ENCODE measurements at regions not wholly inside any gene's neighbourhood (a gene's known extent, or its start where the extent isn't known, plus 50 kb on each side); places are given as distances from the start of the nearest gene placed in this dataset.
"Not testable (repeated sequence)": the region's sequence is repeated elsewhere in the genome, so short reads cannot be mapped to it uniquely, and the experiment has no call there.

- no peak for DNase-seq (ENCODE audit: low read depth in 4 of 4, low spot score in 3 of 4)
Observed at GRCh38 chr6:47180633-47181032, 129.1 kb downstream of the TNFRSF21 start.

- DNase-seq (ENCODE audit: low read depth in 4 of 4, low spot score in 3 of 4), result no peak
Observed at GRCh38 chr6:47179286-47179685, 130.4 kb downstream of the TNFRSF21 start.

- no peak for DNase-seq (ENCODE audit: low read depth in 4 of 4, low spot score in 3 of 4)
Observed at GRCh38 chr6:47175656-47176055, 133.5 kb upstream of the ADGRF1 start.

- DNase-seq (ENCODE audit: low read depth in 4 of 4, low spot score in 3 of 4), result no peak
Observed at GRCh38 chr6:47174502-47175023, 132.4 kb upstream of the ADGRF1 start.

GRCh38 chr6:47174063-47174462 lies 131.9 kb upstream of the ADGRF1 start:
- DNase-seq (ENCODE audit: low read depth in 4 of 4, low spot score in 3 of 4), result not testable (repeated sequence)

- DNase-seq (ENCODE audit: low read depth in 4 of 4, low spot score in 3 of 4), result not testable (repeated sequence)
Observed at GRCh38 chr6:47173145-47173544, 131.0 kb upstream of the ADGRF1 start.

GRCh38 chr6:47170617-47170947 lies 128.4 kb upstream of the ADGRF1 start:
- DNase-seq (ENCODE audit: low read depth in 4 of 4, low spot score in 3 of 4), result no peak

- no peak for DNase-seq (ENCODE audit: low read depth in 4 of 4, low spot score in 3 of 4)
Observed at GRCh38 chr6:47169785-47170616, 127.9 kb upstream of the ADGRF1 start.

GRCh38 chr6:47168180-47168579 lies 126.0 kb upstream of the ADGRF1 start:
- DNase-seq (ENCODE audit: low read depth in 4 of 4, low spot score in 3 of 4), result no peak

- DNase-seq (ENCODE audit: low read depth in 4 of 4, low spot score in 3 of 4), result no peak
Observed at GRCh38 chr6:47165918-47166317, 123.8 kb upstream of the ADGRF1 start.

GRCh38 chr6:47164877-47165276 lies 122.7 kb upstream of the ADGRF1 start:
- no peak for DNase-seq (ENCODE audit: low read depth in 4 of 4, low spot score in 3 of 4)

GRCh38 chr6:47163536-47163935 lies 121.4 kb upstream of the ADGRF1 start:
- DNase-seq (ENCODE audit: low read depth in 4 of 4, low spot score in 3 of 4), result no peak

- DNase-seq (ENCODE audit: low read depth in 4 of 4, low spot score in 3 of 4), result no peak
Observed at GRCh38 chr6:47162793-47163192, 120.7 kb upstream of the ADGRF1 start.

- no peak for DNase-seq (ENCODE audit: low read depth in 4 of 4, low spot score in 3 of 4)
Observed at GRCh38 chr6:47162231-47162630, 120.1 kb upstream of the ADGRF1 start.

GRCh38 chr6:47161176-47161687 lies 119.1 kb upstream of the ADGRF1 start:
- DNase-seq (ENCODE audit: low read depth in 4 of 4, low spot score in 3 of 4), result no peak

GRCh38 chr6:47160702-47161101 lies 118.6 kb upstream of the ADGRF1 start:
- DNase-seq (ENCODE audit: low read depth in 4 of 4, low spot score in 3 of 4), result no peak

- DNase-seq (ENCODE audit: low read depth in 4 of 4, low spot score in 3 of 4), result no peak
Observed at GRCh38 chr6:47159763-47160162, 117.6 kb upstream of the ADGRF1 start.

GRCh38 chr6:47157653-47158219 lies 115.6 kb upstream of the ADGRF1 start:
- no peak for DNase-seq (ENCODE audit: low read depth in 4 of 4, low spot score in 3 of 4)

GRCh38 chr6:47157063-47157462 lies 114.9 kb upstream of the ADGRF1 start:
- DNase-seq (ENCODE audit: low read depth in 4 of 4, low spot score in 3 of 4), result no peak

- no peak for DNase-seq (ENCODE audit: low read depth in 4 of 4, low spot score in 3 of 4)
Observed at GRCh38 chr6:47156196-47156595, 114.1 kb upstream of the ADGRF1 start.

- no peak for DNase-seq (ENCODE audit: low read depth in 4 of 4, low spot score in 3 of 4)
Observed at GRCh38 chr6:47153404-47153755, 111.2 kb upstream of the ADGRF1 start.
